GDM1 (cell line): ENCODE measurements at regions not wholly inside any gene's neighbourhood (a gene's known extent, or its start where the extent isn't known, plus 50 kb on each side); places are given as distances from the start of the nearest gene placed in this dataset.

Source experiments
- DNase-seq: peaks from one replicate; lab custom pipeline; 2025; lab: John Stamatoyannopoulos, UW

DNA sequence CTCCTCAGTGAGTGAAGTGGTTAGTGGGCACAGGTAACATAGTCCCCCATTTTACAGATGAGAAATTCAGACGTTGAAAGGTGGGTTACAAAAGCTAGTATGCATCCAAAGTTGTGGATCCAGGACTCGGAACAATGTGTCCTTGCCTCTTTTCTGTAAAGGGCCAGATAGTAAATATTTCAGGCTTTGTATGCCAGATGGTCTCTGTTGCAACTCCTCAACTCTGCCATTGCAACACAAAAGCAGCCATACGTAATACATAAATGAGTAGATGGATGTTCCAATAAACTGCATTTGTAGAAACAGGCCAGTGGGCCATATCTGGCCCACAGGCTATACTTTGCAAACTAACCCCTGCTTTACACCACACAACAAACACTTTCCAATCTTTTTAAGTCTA, 166.6 kb upstream of the PKDCC start:
- DNase-seq = no peak

DNA sequence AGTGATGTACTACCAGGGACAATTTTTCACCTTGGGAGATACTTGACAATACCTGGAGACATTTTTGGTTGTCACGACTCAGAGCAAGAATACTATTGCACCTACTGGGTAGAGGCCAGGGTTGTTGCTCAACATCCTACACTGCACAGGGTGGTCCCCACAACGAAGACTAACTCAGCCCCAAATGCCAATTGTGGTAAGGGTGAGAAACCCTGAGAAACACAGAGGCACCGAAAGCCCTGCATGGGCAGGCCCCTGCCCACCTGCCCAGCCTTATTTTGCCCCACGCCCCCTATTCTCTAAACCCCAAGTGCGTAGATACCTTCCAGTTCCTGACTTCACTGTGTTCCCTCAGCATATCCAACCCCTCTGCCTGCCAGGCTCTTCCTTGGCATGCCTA, 163.1 kb upstream of the PKDCC start:
- DNase-seq = no peak

DNA sequence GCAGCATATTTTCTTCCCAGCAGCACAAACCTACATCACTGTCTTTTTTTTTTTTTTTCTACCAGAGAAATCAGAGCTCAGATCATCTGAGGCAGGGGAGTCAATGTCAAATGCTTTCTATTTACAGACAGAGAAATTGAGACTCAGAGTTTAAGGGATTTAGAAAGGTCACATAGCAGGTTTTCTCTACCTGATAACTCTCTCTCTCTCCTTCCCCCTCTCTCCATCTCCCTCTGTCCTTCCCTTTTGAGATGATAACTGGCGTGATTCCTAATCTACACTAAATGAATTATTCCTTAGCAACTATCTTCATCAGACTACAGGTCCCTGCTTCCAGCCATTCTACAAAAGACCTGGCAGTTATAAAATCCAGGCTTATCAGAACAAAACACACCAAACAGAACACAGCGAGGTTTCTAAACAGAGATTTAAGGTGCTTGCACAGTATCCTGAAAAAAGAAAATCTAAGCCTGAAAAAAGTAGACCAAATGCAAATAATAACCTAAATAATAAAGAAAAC, 161.6 kb upstream of the PKDCC start:
- no peak for DNase-seq

DNA sequence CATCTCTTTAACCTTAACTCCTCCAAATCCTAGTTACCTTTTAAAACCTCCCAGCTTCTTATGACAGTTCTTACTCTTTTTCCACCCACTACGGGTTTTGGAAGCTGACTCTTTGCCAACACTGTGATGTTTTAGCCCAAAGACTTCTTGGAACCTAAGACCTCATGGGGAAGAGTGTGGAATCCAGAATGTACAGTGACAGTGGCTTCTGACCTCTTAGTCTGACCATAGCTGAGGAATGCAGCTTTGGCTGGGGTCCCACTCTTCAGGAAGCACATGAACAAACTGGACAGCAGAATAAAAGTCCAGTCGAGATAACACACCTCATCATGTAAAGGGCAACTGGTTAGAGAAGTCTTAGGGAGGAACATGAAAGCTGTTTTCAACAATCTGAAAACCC, 161.1 kb upstream of the PKDCC start:
- DNase-seq = no peak

DNA sequence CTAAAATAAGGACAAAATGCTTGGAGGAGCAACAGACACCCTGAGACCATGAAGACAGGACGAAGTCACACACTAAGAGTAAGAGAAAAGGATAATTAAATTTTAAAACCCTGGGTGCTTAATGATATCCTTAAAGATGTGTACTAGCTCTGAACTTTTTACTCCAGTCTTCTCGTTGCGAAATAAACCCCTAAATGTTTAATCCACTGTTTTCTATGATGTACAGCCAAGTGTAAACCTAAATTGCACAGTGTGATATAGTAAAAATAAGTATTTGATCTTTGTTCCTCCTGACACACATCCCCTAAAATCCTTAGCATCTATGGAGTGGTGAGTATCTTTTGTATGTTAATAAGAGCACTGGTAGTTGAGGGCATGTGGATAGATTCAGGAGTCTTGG, 157.5 kb upstream of the PKDCC start:
- no peak for DNase-seq

DNA sequence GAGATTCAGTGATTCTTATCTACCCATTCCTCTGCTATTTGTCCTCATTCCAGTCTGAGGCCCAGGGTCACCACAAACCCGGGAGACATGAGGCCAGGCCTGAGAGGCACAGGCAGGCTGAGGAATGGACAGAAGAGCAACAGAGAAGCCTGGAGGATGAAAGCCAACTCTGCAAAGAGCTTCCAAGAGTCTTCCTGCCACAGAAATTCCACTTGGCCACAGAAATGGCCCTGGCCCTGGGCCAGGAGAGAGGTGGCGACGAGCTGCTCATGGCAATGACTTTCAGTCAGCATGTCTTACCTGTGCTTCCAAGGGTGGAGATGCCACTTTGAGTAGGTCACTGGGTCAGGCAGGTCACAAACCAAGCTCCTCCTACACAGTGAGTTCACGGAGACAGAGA, 155.3 kb upstream of the PKDCC start:
- DNase-seq = no peak

DNA sequence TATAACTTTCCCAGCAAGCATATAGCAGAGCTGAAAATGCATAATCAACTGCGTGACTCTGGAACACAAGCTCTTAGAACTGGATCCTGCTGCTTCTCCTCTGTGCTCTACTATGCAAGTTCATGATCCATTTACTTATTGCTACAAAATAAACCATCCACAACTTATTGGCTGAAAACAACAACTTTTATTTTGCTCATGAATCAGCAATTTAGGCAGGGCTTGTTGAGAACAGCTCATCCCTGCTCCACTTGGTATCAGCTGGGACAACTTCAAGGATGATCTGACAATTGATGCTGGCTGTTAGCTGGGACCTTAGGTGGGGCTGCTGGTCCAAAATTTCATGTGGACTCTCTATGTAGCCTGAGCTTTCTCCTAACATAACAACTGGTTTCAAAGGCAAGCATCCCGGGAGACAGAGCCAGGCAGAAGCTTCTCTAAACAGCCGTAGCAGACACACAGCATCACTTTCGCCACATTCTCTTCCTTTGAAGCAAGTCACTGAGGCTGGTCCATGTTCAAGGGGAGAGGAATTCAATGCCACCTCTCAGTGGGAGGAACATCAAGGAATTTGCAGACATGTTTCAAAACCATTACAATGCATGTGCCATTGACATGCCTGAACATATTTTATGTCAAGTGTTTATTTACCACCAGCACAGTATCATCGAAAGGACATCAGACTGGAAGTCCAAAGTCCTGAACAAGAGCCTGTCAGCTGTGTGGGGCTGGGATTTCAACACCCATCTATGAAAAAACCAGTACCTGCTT, 153.1 kb upstream of the PKDCC start:
- DNase-seq = no peak

DNA sequence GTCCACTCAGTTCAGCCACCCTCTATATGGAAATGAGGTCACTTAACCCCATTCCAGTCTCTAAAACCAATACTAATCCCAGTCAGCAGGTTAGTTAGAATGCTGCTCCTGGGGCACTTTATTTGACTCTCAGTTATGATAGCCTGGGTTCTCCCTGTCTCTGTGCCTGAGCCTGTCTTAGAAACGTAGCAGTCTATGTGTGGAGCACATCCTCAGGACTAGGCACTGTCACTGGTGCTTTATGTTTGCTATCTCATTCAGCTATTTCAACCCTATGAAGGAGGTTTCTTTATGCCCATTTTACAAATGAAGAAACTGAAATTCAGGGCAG, 152.5 kb upstream of the PKDCC start:
- no peak for DNase-seq

DNA sequence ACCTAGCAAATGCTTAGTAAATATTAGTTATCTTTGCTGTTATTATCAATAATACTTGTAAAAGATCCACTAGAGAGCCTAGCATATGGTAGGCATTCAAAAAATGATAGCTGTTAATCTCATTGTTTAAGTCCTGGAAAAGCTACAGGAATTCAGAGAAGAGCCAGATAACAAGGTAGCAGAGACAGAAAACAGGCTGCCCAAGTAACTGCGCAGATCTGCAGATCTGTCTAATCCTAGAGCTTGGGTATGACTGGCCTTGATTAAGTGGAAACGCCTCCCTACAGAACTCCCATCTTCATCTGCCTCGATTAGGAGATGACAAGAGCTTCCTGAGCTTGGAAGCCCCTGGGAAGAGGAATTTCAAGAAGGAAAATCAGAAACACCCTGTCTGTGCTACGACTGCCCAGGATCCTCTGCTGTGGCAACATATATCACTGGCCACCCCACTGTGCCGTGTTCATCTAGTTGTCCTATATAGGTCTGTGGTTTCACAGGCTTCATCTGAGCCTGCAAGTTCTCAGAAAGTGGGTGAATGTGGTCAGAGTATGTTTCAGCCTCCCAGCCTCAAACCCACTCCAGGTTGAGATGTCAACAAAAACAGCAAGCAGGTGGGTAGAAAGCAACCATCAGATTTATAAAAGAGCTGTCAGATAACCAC, 151.5 kb upstream of the PKDCC start:
- no peak for DNase-seq

DNA sequence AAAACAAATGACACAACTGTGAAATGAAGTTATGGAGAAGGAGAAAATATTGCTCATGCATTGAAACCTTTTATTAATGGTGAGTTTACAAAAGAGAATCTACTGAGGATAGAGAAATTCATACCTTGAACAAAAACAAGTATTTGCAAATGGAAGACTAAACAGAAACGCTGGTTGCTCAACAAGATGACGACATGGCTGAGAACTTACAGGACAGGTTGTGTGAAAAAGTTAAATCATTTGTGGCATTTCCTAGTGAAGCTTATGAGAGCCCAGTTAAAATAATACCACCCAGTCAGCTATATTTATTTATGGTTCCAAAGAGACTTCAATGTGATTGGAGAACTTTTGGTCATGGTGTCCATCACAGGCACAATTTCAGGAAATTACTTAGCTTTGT, 148.6 kb upstream of the PKDCC start:
- no peak for DNase-seq

DNA sequence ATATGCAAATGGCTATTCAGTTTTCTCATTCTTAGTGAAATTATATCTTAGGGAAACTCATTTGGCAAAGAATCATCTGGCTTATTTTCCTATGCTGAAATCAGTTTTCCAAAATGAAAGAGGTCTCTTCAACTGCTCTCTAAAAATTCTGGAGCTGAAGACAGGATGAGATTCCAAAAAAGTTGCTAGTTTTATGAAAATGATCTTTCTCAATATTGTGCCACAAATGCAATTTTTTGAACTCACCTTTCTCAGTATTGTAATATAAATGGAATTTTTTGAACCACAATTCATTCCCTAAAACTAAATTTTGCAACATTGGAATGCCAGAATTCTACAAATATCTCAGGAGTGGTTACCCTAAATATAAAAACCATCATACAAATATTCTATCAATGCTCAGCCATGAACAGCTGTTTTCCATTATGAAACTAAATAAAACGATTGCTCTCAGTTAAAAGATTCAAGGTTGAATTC, 147.7 kb upstream of the PKDCC start:
- DNase-seq = no peak

DNA sequence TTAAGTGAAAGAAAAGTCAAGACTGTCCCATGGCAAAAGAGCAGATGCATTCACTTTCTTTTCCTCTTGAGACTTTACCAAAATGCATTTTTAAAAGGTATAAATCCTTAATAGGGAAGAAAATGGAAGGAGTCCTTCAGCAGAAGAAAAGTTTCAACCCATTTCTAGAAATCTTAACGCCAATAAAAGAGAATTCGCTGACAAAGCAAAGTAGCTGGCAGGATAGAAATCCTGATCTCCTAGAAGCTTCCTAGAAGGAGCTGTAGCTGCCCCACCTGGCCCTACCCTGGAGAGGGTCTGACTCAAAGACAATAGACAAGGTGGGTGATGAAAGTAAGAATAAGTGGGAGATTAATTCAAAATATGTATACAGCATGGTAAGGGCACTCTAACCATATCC, 144.9 kb upstream of the PKDCC start:
- DNase-seq = no peak

DNA sequence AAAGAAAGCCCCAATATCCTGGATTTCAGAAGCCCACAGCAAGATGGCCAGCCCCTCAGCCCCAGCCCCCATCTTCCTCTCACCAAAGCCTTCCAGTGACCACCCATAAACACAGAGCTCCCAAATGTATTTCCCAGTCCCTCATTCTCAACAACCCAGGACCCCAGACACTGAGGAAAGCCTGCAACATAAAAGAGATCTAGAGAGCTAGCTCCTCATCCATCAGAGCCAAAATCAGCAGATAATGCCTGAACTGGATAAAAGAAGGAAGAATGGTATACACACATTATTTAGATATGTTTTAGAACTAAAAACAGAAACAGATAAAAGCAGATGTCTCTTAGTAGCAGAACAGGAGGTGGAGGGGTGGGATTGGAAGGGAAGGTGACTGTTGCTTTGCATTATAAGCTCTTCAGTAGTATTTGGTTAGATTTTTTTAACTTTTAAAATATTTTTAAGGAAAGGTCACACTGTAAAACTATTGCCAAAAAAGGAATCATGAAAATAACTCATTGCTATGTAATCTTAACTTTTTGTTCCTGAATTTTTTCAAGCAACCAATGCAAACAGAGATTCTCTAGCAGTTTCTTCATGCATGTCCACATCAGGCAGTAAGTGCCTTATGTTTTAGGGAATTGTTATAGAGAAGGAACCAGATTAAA, 144.2 kb upstream of the PKDCC start:
- DNase-seq = no peak

DNA sequence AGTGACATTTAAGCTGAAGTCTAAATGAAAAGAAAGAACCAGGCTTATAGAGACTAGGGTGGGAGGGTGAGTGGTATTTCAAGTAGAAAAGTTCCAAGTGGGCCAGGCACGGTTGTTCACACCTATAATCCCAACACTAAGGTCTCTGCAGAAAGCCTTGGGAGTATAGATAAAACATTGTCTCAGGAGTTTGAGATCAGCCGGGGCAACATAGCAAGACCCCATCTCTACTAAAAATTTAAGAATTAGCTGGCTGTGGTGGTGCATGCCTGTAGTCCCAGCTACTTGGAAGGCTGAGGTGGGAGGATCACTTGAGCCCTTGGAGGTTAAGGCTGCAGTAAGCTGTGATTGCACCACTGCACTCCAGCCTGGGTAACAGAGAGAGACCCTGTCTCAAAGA, 143.4 kb upstream of the PKDCC start:
- no peak for DNase-seq

DNA sequence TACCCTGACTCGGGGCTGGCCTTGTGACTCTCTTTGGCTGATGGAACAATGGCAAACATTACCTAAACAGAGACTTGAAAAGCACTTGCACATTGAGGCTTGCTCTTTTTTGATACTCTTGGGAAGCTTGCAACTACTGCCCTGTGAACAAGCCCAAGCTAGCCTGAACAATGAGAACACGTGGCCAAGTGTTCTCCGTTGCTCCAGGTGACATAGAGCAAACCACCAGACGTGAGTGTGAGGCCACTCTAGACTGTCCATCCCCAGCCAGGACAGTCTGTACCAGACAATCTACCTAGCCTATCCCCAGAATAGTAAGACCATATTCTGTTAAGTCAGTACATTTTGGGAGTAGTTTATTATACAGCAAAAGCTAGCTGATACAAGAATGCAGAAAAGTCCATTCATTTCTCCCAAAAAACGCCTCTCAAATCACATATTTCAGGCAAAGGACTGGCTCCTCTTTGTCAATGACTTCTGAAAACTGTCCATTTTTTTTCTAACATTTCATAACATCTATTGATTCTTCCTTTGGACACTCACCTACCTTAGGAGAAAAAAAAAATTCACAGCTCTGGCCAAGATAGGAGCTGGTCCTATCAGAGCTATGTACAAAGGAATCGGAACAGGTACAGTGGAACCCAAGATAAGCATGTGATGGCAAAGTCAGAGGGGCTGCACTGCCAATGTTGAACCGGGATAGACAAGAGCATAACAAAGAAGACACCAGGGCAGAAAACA, 142.1 kb upstream of the PKDCC start:
- no peak for DNase-seq

DNA sequence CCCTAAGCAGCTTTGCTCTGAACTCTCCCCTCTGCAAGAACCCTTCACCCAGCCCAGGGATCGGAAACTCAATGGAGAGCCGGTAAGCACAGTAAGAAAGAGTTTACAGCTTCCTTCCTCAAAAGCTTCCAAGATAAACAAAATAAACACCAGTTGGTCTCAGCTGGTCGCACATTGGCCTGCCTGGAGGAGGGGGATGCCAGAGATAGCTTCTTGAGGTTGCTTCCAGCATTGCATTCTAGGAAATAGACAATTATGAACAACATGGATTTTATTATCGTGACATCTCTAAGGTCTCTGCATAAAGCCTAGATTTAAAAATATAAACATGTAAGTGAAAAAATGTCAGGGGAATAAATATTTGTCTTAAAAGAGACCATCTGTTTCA, 141.5 kb upstream of the PKDCC start:
- no peak for DNase-seq

DNA sequence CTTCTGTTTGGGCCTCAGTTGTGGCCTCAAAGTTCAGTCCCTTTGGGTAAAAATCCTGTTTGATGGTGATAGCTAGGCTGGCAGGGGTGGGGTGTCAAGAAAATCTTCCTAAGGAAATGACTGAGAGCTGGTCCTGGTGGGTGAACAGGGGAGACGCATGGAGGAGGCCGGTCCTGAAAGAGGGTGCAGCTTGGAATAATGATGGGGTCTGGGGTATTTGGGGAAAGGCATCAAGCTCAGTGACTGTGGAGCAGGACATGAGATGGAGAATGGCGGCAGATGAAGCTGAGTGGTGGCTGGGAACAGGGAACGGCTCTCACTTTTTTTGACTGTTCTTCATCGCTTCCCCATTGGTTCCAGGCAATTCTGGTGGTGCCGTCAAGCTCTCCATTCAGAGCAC, 140.7 kb upstream of the PKDCC start:
- no peak for DNase-seq

DNA sequence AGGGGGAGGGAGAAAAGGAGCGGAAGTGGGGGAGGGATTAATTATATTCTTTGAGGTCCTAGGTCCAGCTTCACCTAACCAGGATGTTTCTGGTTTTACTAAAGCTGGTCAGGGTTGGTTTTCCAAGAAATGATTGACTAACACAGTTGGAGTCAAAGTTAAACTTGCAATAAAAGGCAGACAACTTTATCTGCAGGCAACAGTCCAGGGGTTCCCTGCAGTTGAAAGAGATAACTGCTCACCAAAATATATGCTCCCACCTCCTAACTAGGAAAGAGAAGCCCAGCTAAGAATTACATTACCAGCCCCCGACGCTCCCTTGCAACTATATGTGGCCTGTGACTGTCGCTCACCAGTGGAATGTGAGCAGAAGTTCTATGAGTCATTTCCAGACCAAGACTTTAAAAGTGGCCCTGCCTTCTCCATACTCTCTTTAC, 140.0 kb upstream of the PKDCC start:
- DNase-seq = no peak

DNA sequence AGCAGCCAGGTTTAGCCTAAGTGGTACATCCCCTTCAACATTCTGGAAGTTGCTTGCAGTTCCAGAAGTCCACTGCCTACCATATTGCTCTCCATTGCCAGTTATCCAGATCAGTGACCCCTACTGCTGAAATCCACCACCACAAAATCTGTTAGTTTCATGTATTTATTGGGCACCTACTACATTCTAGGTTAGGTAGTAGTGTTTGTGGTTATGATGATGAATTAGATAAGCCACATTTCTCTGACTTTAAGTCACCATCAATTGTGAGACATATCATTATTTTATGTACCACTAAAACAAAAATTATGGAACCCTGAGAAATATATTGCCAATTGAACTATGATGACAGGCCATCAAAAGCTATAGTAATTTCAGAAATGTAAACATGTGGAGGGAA, 139.5 kb upstream of the PKDCC start:
- DNase-seq = no peak

DNA sequence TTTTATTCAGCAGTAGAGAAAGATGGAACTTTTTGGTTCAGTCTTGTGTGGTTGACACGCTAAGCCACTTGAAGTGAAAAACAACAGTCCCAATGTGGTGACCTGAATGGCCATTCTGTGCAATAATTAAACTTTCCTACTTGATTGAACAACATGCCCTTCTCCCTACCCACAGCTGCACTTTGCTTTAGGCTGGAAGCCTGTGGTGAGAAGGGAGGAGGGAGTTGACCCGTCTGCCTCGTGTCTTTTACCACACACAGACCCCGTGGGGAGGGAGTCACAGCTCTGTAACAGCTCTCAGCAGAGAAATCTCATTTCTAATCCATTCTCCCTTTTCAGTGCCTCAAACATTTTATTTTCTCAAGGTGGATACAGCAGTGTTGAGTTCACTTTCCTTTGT, 138.2 kb upstream of the PKDCC start:
- DNase-seq = no peak

DNA sequence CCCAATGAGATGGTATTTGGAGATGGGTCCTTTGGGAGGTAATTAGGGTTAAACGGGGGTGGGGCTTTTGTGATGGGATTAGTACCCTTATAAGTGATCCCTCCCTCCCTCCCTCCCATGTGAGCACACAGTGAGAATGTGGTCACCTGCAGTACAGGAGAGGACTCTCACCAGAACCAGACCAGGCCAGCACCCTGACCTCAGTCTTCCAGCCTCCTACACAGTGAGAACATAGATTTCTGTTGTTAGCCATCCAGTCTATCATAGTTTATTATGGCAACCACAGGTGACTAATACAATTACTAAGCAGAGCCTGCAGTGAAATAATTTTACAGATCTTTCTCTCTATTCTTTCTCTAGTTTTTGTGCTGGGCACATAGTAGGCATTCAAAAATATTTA, 137.7 kb upstream of the PKDCC start:
- no peak for DNase-seq

DNA sequence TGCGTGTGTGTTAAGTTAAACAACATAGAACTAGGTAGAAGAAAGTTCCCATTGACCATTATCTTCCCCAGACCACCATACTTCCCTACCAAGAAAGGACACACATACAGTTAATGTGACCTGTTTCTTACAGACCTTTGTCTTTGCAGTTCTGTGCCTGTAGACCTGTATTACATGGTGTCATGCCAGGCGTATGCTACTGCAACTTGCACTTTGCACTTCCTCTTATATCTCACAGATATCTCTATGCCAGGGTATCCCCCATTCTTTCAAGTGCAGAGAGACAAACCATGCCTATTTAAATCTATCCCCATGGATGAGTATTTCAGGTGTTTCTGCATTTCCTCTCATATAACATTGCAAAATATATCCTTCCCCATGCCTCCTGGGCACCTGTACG, 136.8 kb upstream of the PKDCC start:
- DNase-seq = no peak

DNA sequence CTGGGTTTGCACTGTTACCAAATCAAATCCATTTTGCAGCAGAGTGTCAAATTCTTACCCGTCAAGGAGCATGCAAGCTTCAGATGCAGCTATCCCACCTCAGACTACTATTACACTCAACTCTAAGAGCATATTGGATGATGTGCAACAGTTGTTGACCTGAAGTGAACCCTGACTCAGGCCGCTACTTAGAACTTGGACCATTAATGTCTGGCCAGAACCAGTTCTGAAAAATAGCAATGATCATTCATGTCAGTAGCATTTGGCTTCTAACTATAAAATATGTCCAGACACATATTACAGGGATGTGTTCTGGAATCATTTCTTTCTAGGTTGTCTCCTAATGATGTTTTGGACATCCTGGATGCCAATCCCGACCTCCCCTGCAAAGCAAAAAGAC, 135.5 kb upstream of the PKDCC start:
- DNase-seq = no peak
